BLaER1 (cell line): ENCODE measurements at regions not wholly inside any gene's neighbourhood (a gene's known extent, or its start where the extent isn't known, plus 50 kb on each side); places are given as distances from the start of the nearest gene placed in this dataset.
"Not testable (repeated sequence)": the region's sequence is repeated elsewhere in the genome, so short reads cannot be mapped to it uniquely, and the experiment has no call there.

Source experiments
- H3K27ac ChIP-seq: shearing (Covaris generic); formaldehyde crosslinking; 2 replicates; pipeline ENCODE4 v1.8.1; 2022
- H3K27me3 ChIP-seq: shearing (Covaris generic); formaldehyde crosslinking; 2 replicates; pipeline ENCODE4 v1.8.1; 2022
- H3K36me3 ChIP-seq: shearing (Covaris generic); formaldehyde crosslinking; 2 replicates; pipeline ENCODE4 v1.8.1; 2022
- H3K4me1 ChIP-seq: shearing (Covaris generic); formaldehyde crosslinking; 2 replicates; pipeline ENCODE4 v1.8.1; 2022
- H3K4me2 ChIP-seq: shearing (Covaris generic); formaldehyde crosslinking; 2 replicates; pipeline ENCODE4 v1.8.1; 2022
- H3K4me3 ChIP-seq: shearing (Covaris generic); formaldehyde crosslinking; 2 replicates; pipeline ENCODE4 v1.8.1; 2022
- H3K9ac ChIP-seq: shearing (Covaris generic); formaldehyde crosslinking; 2 replicates; pipeline ENCODE4 v1.8.1; 2022
- H3K9me3 ChIP-seq: shearing (Covaris generic); formaldehyde crosslinking; 2 replicates; pipeline ENCODE4 v1.8.1; 2022
- H4K20me1 ChIP-seq: shearing (Covaris generic); formaldehyde crosslinking; 2 replicates; pipeline ENCODE4 v1.8.1; 2022
- Cebpa-rat ChIP-seq: shearing (Covaris generic); IDR thresholded peaks from 2 replicates; pipeline ENCODE4 v1.8.1; 2022

DNA sequence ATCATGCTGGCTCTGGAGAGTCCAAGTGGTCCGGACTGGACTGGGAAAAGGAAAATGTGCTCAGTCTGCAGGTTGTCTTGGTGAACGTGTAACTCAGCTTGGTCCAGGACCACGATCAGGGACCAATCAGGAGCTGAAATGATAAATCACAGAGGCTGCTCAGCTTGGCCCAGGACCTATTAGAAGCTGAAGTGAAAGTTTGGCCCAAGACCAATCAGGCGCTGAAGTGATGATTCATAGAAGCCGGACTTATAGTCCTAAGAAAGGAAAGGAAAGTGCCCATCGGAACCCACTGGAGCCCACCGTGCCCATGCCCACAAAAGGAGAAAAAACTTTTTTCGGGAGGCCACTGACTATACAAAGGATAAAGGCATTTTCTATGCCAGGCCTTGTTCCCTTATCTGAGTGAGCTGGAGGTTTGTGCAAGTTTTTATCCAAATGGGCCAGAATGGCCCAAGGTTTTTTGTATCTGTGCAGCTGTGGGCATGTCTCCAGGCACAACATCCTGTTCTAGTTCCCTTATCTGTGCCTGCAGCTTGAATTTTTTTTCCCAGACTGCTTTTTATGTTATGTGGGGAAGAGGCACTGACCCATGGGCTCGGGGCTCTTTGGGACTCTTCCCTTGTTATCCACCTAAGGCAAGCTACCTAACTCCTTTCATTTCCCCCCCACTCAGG, 194.4 kb downstream of the FAM133A start:
- H3K9ac ChIP-seq = no peak overlapping the region
- H3K4me1 ChIP-seq = no peaks in the 10 kb centered on the region
- no peak overlapping the region for H3K4me3 ChIP-seq
- H3K9me3 ChIP-seq = no peaks in the 10 kb centered on the region
- no peaks in the 10 kb centered on the region for H3K36me3 ChIP-seq
- peaks cover 94% of the 10 kb centered on the region for H3K27me3 ChIP-seq
- no peak overlapping the region for H3K27ac ChIP-seq
- TF ChIP-seq Cebpa-rat = no peak
- no peak overlapping the region for H3K4me2 ChIP-seq
- H4K20me1 ChIP-seq = peaks cover 14% of the 10 kb centered on the region; the same call in 1 of the 2 replicates

- Histone ChIP-seq H3K4me1 (no peaks in the 10 kb centered on the region), H3K27ac (no peak overlapping the region), H3K27me3 (peaks cover 95% of the 10 kb centered on the region), H3K9ac (no peak overlapping the region), H3K36me3 (no peaks in the 10 kb centered on the region), H3K9me3 (peaks cover 16% of the 10 kb centered on the region), H3K4me3 (no peak overlapping the region), H4K20me1 (peaks cover 12% of the 10 kb centered on the region; the same call in 1 of the 2 replicates), H3K4me2 (no peak overlapping the region)
- no peak for TF ChIP-seq Cebpa-rat
These were observed 200.5 kb downstream of the FAM133A start for GRCh38 chrX:93874554-93874953.

DNA sequence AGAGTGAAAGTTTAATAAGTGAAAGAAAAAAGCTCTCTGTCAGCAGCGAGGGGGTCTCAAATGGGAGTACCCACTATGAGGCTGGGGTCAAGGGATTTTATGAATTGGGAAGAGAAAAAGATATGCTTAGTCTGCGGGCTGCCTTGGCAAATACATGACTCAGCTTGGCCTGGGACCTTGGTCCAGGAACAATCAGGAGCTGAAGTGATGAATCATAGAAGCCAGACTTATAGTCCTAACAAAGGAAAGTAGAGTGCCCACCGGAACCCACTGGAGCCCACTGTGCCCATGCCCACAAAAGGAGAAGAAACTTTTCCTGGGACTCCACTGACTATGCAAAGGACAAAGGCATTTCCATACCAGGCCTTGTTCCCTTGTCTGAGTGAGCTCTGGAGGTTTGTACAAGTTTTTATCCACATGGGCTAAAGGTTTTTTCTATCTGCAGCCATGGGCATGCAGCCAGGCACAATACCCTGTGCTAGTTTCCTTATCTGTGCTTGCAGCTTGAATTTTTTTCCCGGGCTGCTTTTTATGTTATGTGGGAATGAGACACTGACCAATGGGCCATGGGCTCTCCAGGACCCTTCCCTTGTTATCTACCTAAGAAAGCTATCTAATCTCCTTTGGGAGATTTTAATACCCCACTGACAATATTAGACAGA, 201.7 kb downstream of the FAM133A start:
- no peaks in the 10 kb centered on the region for H3K4me1 ChIP-seq
- no peak overlapping the region for H3K4me3 ChIP-seq
- no peak overlapping the region for H3K4me2 ChIP-seq
- H3K9me3 ChIP-seq = peaks cover 16% of the 10 kb centered on the region
- no peaks in the 10 kb centered on the region for H3K36me3 ChIP-seq
- no peak overlapping the region for H3K9ac ChIP-seq
- no peak overlapping the region for H3K27ac ChIP-seq
- no peak for TF ChIP-seq Cebpa-rat
- H3K27me3 ChIP-seq = peaks cover 88% of the 10 kb centered on the region
- H4K20me1 ChIP-seq = peaks cover 12% of the 10 kb centered on the region; the same call in 1 of the 2 replicates

- not testable (repeated sequence) for H4K20me1 ChIP-seq, H3K4me1 ChIP-seq, H3K4me2 ChIP-seq, H3K9me3 ChIP-seq, H3K36me3 ChIP-seq, H3K27ac ChIP-seq, H3K9ac ChIP-seq, H3K4me3 ChIP-seq
- peaks cover 30% of the 10 kb centered on the region for H3K27me3 ChIP-seq
These were observed 247.0 kb downstream of the FAM133A start for GRCh38 chrX:93921041-93921440.

GRCh38 chrX:93932471-93933220, 258.6 kb downstream of the FAM133A start:
- Histone ChIP-seq H4K20me1 (no peaks in the 10 kb centered on the region; the same call in 1 of the 2 replicates), H3K27ac (no peak overlapping the region), H3K36me3 (no peaks in the 10 kb centered on the region), H3K9me3 (no peaks in the 10 kb centered on the region), H3K4me1 (no peaks in the 10 kb centered on the region), H3K4me2 (no peak overlapping the region), H3K9ac (no peak overlapping the region), H3K4me3 (no peak overlapping the region), H3K27me3 (peaks cover 68% of the 10 kb centered on the region)
- TF ChIP-seq Cebpa-rat = no peak

- Histone ChIP-seq H4K20me1 (no peaks in the 10 kb centered on the region), H3K4me3 (no peak overlapping the region), H3K9me3 (peaks cover 9% of the 10 kb centered on the region; the same call in 1 of the 2 replicates), H3K4me2 (no peak overlapping the region), H3K36me3 (no peaks in the 10 kb centered on the region), H3K27ac (no peak overlapping the region), H3K9ac (no peak overlapping the region), H3K27me3 (peaks cover 80% of the 10 kb centered on the region), H3K4me1 (no peaks in the 10 kb centered on the region)
- no peak for TF ChIP-seq Cebpa-rat
These were observed 303.6 kb downstream of the FAM133A start for GRCh38 chrX:93977641-93978040.

DNA sequence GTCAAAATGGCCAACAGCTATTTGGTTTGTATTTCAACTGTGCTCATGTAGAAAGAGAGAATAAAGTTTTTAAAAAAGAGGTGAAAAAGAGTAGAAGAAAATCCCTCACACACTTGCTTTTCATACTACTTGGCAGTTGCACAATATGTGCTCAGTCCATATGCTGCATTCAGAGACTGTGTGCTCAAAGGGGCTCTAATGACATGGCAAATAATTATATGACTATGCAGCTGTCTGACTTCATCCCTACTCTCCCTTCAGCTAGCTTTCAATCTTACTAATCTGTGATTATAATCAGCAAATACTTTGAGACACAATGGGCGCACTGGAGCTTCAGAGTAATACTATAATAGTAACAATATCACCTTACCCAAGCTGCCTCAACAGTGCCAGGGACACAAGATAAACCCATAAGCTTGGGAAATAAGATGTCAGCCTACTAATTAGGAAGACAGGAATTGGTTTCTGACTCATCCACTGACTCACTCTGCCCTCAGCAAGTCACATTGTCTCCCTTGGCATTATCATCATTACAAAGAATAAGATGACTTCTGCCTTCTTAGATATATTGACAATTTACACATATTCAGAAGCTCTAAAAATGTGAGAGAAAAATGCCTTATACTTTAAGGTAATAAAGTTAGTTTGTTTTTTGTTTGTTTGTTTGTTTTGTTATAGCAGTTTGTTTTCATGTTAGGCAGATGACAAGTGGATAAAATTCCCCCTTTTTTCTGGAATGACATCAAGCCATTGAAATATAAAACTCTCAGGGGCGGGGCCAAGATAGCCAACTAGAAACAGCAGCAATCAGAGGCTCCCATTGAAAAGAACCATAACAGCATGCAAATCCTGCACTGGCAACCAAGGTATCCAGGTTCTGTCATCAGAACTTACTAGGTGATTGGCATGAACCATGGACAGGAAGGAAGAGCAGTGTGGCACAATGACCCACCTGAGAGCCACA, 311.6 kb downstream of the FAM133A start:
- H3K4me1 ChIP-seq = no peaks in the 10 kb centered on the region
- no peak overlapping the region for H3K4me3 ChIP-seq
- H3K9ac ChIP-seq = no peak overlapping the region
- TF ChIP-seq Cebpa-rat = no peak
- no peaks in the 10 kb centered on the region for H3K36me3 ChIP-seq
- H3K27me3 ChIP-seq = peaks cover 72% of the 10 kb centered on the region
- H3K27ac ChIP-seq = no peak overlapping the region
- H3K9me3 ChIP-seq = peaks cover 9% of the 10 kb centered on the region
- no peaks in the 10 kb centered on the region; the same call in 1 of the 2 replicates for H4K20me1 ChIP-seq
- no peak overlapping the region for H3K4me2 ChIP-seq
